Activated CD4-positive, CD25-positive, alpha-beta regulatory T cell treated with anti-CD3 and anti-CD28 coated beads, Interleukin-2, amount 50 U/mL, for 24 hours (primary cell): ENCODE measurements at regions not wholly inside any gene's neighbourhood (a gene's known extent, or its start where the extent isn't known, plus 50 kb on each side); places are given as distances from the start of the nearest gene placed in this dataset.
"Not testable (repeated sequence)": the region's sequence is repeated elsewhere in the genome, so short reads cannot be mapped to it uniquely, and the experiment has no call there.

Experiments
- ATAC-seq, 2 donors: fragments of 150-1000 bp; cut with Tn5 transposase; one replicate each; pipeline ENCODE4 v1.10.0; 2021; ENCODE audit warnings: mild to moderate bottlenecking in 1 of 2, moderate library complexity in 1 of 2

DNA sequence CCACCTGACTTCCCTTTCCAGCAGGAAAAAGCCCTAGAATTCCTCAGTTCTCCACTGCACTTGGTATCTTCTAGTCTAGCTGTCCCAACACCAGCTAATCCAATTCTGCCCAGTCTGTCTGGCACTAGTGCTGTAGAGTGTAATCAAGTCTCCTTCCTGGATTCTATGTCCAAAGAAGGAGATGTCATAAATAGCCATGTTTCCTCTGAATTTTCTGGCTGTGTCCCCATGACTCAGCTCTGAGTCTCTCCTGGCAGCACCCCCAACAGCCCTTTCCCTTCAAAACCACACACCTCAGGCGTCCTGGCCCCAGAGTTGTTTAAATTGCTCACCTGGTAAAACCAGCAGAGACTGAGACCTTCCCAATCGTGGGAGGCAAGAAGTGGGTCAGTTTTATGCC is 197.2 kb downstream of the GRXCR1 start:
- ATAC-seq = no peak

- no peak for ATAC-seq
Observed at GRCh38 chr4:43103048-43103447, 210.5 kb downstream of the GRXCR1 start.

- ATAC-seq = no peak
Observed at GRCh38 chr4:43112139-43112538, 219.6 kb downstream of the GRXCR1 start.

DNA sequence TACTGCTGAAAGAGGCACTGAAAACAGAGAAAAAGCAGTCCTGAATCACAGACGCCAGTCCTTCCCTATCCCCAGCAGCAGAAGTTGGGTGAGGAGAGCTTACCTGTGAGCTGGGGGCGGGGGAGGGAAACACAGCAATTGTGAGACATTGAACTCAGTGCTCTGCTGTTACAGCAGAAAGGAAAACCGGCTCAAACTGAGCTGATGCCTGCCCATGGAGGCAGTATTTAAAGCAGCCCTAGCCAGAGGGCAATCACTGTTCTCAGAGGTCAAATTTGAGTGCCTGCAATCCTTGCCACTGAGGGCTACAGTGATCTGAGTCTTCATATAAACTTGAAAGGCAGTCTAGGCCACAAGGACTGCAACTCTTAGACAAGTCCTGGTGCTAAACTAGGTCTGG is 220.7 kb downstream of the GRXCR1 start:
- ATAC-seq = no peak

- no peak for ATAC-seq
Observed at GRCh38 chr4:43126595-43126994, 234.1 kb downstream of the GRXCR1 start.

DNA sequence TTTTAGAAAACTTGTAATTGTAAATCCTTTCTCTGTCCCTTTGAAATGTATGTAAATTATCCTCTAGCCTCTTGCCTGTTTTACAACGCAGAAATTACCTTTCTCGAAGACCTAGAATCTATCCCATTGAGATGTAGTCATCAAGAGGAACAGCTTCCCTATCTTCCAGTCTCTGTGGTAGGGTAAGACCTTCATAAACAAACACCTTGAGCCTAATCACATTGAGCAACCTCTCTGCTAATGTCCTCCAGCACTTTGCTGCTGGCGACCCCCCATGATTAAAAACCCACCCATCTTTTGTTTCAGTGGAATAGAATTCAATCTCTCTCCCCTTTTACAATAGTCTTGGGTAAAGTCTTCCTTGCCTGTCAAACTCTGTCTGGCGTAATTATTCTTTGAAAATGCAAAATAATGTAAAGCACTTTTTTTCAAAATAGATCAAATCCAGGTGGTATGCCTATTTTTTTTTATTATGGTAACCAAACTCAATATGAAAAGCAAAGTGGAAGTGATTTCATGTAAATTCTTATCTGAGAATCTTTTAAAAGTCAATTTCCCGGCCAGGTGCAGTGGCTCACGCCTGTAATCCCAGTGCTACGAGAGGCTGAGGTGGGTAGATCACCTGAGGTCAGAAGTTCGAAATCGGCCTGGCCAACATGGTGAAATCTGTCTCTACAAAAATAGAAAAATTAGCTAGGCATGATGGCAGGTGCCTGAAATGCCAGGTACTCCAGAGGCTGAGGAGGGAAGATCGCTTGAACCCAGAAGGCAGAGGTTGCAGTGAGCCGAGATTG is 237.9 kb downstream of the GRXCR1 start:
- ATAC-seq = no peak

DNA sequence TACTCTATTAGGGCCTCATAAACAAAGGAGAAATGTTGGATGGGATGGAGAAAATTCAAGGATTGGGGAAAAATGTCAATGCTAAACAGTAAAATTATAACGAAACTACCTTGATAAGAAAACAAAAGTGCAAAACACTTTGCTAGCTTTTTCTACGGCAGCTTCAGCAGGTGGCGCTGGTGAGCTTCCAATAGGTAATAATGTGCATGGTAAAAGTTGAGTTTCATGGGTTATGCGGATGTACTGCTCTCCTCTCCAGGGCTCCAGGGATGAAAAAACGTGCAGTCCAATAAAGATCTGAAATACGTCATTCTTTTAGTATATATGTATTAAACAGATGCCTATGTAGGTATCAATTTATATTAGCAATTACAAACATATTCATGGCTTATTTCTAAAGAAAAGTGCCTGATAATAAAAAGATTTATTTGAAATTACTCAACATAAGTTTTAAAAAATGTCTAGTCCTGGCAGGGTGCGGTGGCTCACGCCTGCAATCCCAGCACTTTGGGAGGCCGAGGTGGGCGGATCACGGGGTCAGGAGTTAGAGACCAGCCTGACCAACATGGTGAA is 239.6 kb downstream of the GRXCR1 start:
- ATAC-seq = no peak

- no peak for ATAC-seq
Observed at GRCh38 chr4:43133566-43133965, 241.1 kb downstream of the GRXCR1 start.

DNA sequence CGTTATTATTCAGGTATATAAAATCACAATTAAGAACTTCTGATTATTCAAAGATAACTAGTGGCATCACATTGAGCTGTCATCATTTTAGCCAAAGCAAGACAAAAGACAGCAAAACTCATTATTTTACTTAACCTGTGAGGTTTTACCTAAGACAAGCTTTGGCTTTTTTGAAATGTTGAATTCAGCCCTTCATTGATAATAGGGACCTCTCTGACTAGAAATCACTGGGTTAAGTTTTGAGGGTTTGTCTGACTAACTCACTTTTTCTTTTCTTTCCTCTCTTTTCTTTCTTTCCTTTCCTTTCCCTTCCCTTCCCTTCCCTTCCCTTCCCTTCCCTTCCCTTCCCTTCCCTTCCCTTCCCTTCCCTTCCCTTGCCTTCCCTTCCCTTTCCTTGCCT is 244.2 kb downstream of the GRXCR1 start:
- no peak for ATAC-seq

- ATAC-seq = no peak
Observed at GRCh38 chr4:43146198-43146597, 253.7 kb downstream of the GRXCR1 start.

DNA sequence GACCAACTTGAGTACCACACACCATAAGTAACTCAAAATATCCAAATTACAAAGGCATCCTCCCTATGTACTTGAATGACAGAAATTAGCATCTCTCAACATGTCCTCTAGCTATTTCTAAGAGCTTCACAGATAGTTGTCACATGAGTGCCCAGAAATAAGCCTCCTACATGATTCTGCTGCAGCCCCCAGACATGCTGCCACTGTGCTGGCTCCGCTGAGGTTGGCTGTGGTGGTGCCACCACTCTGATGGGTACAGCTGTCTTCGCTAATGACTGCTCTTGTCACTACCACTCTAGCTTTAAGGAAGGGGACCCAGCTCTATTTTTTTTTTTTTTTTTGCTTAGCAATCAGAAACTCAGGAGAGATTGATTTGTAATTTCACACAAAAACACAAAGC is 256.0 kb downstream of the GRXCR1 start:
- ATAC-seq = no peak

- ATAC-seq = no peak
Observed at GRCh38 chr4:43163101-43163792, 270.7 kb downstream of the GRXCR1 start.

DNA sequence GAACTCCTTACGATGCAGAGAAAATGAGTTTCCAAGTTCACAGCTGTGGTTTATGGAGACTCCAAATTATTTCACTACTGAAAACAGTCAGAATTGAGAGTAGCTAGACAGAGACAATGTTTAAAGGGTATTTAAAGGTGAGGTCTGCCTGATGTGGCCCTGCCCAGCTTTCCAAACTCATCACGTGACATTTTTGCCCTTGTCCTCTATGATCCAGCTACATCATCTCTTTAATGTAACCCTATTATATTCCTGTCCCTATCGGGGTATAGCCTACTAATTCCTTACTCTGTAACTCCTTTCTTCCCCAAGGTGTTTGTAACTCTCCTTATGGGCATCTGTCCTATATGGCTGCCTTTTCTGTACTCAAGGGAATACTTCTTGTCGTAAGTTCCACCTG is 297.2 kb downstream of the GRXCR1 start:
- ATAC-seq = no peak

DNA sequence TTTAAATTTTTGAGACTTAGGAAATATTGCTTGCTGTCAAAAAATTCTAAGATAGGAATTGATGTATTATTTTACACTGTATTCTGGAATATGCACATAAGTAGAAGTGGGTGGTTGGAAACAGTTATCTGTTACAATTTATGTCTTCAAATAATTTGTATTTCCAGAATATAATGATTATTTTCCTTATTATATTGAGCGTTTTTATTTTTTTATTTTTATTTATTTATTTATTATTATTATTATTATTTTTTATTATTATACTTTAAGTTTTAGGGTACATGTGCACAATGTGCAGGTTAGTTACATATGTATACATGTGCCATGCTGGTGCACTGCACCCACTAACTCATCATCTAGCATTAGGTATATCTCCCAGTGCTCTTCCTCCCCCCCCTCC is 320.1 kb downstream of the GRXCR1 start:
- ATAC-seq = not testable (repeated sequence)

DNA sequence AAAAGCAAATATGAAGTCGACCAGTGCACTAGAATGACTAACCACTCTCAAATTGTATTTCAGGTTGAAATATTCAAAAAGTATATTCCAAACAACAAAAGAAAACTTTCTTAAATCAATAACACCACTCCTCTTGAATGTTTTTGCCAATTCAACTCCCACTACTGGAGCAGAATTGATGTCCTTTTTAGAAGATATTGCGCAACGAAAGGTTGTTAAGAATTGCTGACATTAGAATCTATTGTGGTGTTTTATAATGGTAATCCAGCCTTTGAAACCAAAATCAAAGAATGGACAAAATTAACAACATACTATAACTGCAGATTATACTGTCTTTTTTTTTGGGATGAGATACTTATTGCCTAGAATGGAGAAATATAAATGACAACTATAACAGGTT is 331.3 kb downstream of the GRXCR1 start:
- no peak for ATAC-seq

DNA sequence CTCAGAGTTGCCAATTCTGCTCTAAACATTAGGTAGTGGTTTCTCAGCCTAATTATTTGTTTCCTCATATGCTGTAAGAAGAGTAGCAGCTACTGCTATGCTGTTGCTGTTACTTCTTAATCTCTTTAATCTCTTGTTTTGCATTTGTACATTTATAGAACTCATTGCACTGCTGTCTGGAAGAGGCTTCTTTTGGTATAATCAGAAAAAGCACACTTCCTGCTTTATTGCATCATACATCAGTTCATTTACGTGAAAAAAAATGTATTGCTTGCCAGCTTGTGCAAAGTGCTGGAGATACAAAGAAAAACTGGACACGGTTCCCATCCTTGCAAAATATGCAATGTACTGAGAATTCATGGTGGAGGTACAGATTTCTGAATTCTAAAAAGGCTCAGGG is 332.0 kb downstream of the GRXCR1 start:
- no peak for ATAC-seq

DNA sequence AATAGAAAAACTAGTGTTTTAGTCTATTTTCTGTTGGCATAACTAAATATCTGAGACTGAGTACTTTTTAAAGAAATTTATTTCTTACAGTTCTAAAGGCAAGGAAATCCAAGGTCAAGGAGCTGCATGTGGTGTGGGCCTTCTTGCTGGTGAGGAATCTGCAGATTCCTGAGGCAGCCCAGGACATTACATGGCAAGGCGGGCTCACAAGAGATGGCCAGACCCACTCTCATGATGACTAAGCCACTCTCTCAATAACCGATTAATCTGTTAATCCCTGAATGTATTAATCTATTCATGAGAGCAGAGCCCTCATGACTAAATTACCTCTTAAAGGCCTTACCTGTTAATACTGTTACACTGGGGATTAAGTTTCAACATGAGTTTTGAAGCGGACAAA is 340.8 kb downstream of the GRXCR1 start:
- no peak for ATAC-seq

DNA sequence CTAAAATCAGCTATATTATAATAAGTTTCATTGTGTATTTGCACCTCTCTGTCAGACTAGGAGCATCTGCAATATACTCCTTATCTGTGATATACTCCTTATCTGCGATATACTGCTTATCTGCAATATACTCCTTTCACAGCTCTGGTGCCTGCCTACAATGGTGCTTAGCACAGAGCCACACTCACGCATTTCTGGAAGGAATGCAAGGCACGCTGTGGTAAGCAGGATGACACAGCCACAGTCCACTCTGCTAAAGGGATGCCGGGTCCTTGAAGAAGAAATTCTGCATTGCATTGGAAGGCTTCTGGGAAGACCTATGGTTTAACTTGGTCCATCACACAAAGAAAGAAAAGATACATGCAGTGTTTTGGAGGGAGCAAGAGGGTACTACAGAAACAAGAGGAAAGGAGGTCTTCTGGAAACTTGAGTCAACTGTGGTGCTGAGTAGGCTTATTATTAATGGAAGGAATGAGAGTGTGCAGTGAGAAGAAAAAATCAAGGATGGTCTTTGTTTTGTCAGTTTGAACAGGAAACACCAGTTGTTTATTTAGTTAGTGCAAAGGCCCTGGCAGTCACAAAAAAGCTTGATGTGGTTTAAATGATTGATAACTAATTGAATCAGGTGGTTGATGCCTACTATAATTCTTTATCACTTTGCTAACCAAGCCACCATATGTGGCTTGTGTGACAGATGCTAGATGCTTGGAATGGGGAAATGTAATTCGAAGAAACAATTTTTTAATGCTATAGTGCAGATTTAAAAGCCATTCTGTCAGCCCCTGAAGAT is 342.3 kb downstream of the GRXCR1 start:
- ATAC-seq = no peak

DNA sequence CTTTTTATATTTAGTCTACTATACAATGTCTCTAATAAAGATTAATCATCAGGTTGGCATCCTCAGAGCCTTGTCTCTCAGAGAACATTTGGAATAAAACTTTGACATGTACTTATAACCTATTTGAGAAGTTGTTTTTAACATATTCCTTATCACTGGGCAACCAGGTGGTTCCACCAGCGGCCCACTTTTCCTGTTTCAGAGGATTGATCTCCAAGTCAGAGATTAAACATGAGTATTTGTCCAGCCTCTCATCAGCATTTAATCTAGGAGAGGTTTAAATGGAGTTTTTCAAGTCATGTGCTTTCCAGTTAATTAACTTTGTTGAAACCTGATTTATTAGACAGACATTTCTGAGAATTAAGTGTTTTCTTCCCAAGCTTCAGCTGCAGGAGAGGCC is 345.5 kb downstream of the GRXCR1 start:
- ATAC-seq = no peak

GRCh38 chr4:43238585-43238984 is 346.1 kb downstream of the GRXCR1 start:
- ATAC-seq = no peak

- ATAC-seq = no peak
Observed at GRCh38 chr4:43241104-43241503, 348.6 kb downstream of the GRXCR1 start.

DNA sequence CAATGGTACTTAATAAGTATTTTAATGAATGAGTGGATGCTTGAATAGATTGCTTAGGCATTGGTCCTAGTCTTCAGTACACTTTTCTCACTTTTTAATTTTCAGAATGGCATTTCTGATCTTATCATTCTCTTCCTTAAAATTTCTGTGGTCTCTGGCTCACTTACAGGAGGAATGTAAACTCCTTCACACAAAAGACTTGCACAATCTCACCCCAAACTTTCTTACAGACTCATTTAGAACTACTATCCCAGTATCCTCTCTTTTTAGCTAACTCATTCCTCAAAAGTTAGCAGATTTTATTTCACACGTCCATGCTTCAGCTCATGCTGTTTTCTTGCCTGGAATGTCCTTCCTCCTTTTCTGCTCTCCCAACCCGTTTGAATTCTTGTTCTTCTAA is 350.1 kb downstream of the GRXCR1 start:
- ATAC-seq = no peak

DNA sequence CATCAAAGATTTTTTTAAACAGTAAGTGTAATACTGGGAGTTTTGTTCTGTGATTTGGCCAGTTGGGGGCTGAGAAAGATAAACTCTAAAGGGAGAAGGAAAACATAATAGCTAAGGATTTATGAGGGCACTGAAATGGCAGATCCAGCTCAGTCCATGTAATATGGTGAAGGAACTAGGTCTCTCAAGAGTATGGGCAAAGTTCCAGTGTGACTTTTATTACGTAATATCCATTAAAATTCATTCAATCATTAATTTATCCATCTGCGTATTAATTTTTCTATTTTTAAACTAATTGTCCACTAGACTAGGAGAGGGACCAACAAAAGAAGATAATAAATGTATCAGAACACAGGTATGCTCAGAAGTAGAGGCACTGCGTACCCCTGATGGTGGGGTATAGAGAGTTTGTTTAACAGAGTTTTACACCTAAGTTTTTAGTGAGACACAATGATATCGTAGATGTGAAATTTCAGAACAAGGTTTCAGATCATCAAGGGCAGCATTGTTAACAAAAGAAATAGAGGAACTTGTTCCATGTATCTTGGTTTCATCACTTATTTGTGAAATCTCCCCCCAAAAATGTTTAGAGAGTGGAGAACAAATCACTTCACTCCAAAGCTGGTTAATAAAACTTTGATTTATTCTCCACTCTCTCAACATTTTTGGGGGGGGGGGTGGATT is 351.1 kb downstream of the GRXCR1 start:
- no peak for ATAC-seq
